Cerebellar cortex (tissue), 1 donor: ENCODE measurements at regions not wholly inside any gene's neighbourhood (a gene's known extent, or its start where the extent isn't known, plus 50 kb on each side); places are given as distances from the start of the nearest gene placed in this dataset.

Experiments used
- DNase-seq: peaks from one replicate; pipeline ENCODE4 v3.0.0-alpha.2; 2015; ENCODE audit warnings: low spot score

GRCh38 chr2:215598376-215598975 is 162.6 kb upstream of the FN1 start:
- DNase-seq, result no peak

GRCh38 chr2:215597577-215597976 is 161.7 kb upstream of the FN1 start:
- DNase-seq, result no peak

GRCh38 chr2:215594766-215595165 is 158.9 kb upstream of the FN1 start:
- DNase-seq, result no peak

GRCh38 chr2:215590010-215590745 is 154.3 kb upstream of the FN1 start:
- DNase-seq, result no peak

- DNase-seq, result no peak
These were observed 148.0 kb upstream of the FN1 start for GRCh38 chr2:215583881-215584280.

- no peak for DNase-seq
These were observed 143.9 kb upstream of the FN1 start for GRCh38 chr2:215579809-215580208.

GRCh38 chr2:215577356-215577755 is 141.5 kb upstream of the FN1 start:
- DNase-seq, result no peak

GRCh38 chr2:215576572-215576971 is 140.7 kb upstream of the FN1 start:
- no peak for DNase-seq

- DNase-seq, result no peak
These were observed 137.6 kb upstream of the FN1 start for GRCh38 chr2:215573496-215573895.

GRCh38 chr2:215572341-215572848 is 136.5 kb upstream of the FN1 start:
- no peak for DNase-seq

GRCh38 chr2:215571689-215572088 is 135.8 kb upstream of the FN1 start:
- DNase-seq, result no peak

- DNase-seq, result no peak
These were observed 131.6 kb upstream of the FN1 start for GRCh38 chr2:215567504-215567903.

GRCh38 chr2:215565897-215566296 is 130.0 kb upstream of the FN1 start:
- no peak for DNase-seq

GRCh38 chr2:215557701-215558100 is 121.8 kb upstream of the FN1 start:
- no peak for DNase-seq

GRCh38 chr2:215556979-215557378 is 121.1 kb upstream of the FN1 start:
- DNase-seq, result no peak

GRCh38 chr2:215554689-215555498 is 119.0 kb upstream of the FN1 start:
- no peak for DNase-seq

- DNase-seq, result no peak
These were observed 118.1 kb upstream of the FN1 start for GRCh38 chr2:215553946-215554345.

GRCh38 chr2:215552144-215552580 is 116.3 kb upstream of the FN1 start:
- no peak for DNase-seq

GRCh38 chr2:215550331-215550730 is 114.5 kb upstream of the FN1 start:
- no peak for DNase-seq

GRCh38 chr2:215548714-215549113 is 112.8 kb upstream of the FN1 start:
- DNase-seq, result no peak

GRCh38 chr2:215542690-215543089 is 106.8 kb upstream of the FN1 start:
- no peak for DNase-seq

GRCh38 chr2:215540658-215541057 is 104.8 kb upstream of the FN1 start:
- no peak for DNase-seq

- DNase-seq, result no peak
These were observed 101.7 kb upstream of the FN1 start for GRCh38 chr2:215537611-215538010.
